HFFc6 (cell line): ENCODE measurements at regions not wholly inside any gene's neighbourhood (a gene's known extent, or its start where the extent isn't known, plus 50 kb on each side); places are given as distances from the start of the nearest gene placed in this dataset.
"Not testable (repeated sequence)": the region's sequence is repeated elsewhere in the genome, so short reads cannot be mapped to it uniquely, and the experiment has no call there.

Source experiments
- DNase-seq: peaks from one replicate; pipeline ENCODE4 v3.0.0-alpha.2; 2018
- H3K27ac Mint-ChIP-seq: 2 replicates; pipeline ENCODE4 v1.8.0; 2020; ENCODE audit warnings: mild to moderate bottlenecking, mixed read lengths
- H3K27me3 Mint-ChIP-seq: 2 replicates; pipeline ENCODE4 v1.8.0; 2021; ENCODE audit warnings: mild to moderate bottlenecking, moderate library complexity, mixed read lengths; ENCODE audit not compliant: insufficient read depth
- H3K36me3 Mint-ChIP-seq: 2 replicates; pipeline ENCODE4 v1.8.0; 2021; ENCODE audit warnings: low read depth, mixed read lengths
- H3K4me1 Mint-ChIP-seq: 2 replicates; pipeline ENCODE4 v1.8.0; 2020; ENCODE audit warnings: low read depth, mixed read lengths
- H3K4me3 Mint-ChIP-seq: 2 replicates; pipeline ENCODE4 v1.8.0; 2020; ENCODE audit warnings: mild to moderate bottlenecking, moderate library complexity, mixed read lengths
- H3K9me3 Mint-ChIP-seq: 2 replicates; pipeline ENCODE4 v1.8.0; 2020; ENCODE audit warnings: mild to moderate bottlenecking, mixed read lengths
- TF ChIP-seq, protein P1 (sequence below): fragments of 200-600 bp; sonication (generic); IDR thresholded peaks from 2 replicates; pipeline ENCODE4 v1.5.0; 2021; ENCODE audit warnings: antibody characterized with exemption, mild to moderate bottlenecking

DNA sequence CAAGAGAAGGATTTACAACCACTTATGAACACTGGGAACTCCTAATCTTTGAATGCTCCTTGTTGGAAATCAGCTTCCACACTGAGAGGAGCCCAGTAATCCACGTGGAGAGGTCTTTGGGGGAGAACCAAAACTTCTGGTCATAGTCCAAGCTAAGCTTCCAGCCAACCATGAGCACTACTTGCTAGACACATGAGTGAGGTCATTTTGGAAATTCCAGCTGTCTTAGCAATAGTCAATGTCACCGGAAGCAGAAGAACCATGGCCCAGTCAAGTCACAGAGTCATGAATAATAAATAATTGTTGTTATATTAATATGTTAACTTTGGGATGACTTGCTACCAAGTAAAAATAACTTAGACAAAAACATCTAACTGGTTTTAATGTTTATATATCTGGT, 324.9 kb upstream of the SGCG start:
- DNase-seq: no peak
- Mint-ChIP-seq H3K27ac (no peak overlapping the region), H3K4me3 (no peak overlapping the region), H3K9me3 (peaks cover 4% of the 10 kb centered on the region; the same call in 1 of the 2 replicates), H3K36me3 (no peaks in the 10 kb centered on the region), H3K27me3 (no peaks in the 10 kb centered on the region), H3K4me1 (no peaks in the 10 kb centered on the region)
- TF ChIP-seq, protein P1, sequence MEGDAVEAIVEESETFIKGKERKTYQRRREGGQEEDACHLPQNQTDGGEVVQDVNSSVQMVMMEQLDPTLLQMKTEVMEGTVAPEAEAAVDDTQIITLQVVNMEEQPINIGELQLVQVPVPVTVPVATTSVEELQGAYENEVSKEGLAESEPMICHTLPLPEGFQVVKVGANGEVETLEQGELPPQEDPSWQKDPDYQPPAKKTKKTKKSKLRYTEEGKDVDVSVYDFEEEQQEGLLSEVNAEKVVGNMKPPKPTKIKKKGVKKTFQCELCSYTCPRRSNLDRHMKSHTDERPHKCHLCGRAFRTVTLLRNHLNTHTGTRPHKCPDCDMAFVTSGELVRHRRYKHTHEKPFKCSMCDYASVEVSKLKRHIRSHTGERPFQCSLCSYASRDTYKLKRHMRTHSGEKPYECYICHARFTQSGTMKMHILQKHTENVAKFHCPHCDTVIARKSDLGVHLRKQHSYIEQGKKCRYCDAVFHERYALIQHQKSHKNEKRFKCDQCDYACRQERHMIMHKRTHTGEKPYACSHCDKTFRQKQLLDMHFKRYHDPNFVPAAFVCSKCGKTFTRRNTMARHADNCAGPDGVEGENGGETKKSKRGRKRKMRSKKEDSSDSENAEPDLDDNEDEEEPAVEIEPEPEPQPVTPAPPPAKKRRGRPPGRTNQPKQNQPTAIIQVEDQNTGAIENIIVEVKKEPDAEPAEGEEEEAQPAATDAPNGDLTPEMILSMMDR: no peak

DNA sequence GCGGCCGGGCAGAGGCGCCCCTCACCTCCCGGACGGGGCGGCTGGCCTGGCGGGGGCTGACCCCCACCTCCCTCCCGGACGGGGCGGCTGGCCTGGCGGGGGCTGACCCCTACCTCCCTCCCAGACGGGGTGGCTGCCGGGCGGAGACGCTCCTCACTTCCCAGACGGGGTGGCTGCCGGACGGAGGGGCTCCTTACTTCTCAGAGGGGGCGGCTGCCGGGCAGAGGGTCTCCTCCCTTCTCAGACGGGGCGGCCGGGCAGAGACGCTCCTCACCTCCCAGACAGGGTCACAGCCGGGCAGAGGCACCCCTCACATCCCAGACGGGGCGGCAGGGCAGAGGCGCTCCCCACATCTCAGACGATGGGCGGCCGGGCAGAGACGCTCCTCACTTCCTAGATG, 321.8 kb upstream of the SGCG start:
- not testable (repeated sequence) for H3K27me3 Mint-ChIP-seq, H3K9me3 Mint-ChIP-seq, H3K36me3 Mint-ChIP-seq, H3K27ac Mint-ChIP-seq, H3K4me3 Mint-ChIP-seq, DNase-seq, H3K4me1 Mint-ChIP-seq

DNA sequence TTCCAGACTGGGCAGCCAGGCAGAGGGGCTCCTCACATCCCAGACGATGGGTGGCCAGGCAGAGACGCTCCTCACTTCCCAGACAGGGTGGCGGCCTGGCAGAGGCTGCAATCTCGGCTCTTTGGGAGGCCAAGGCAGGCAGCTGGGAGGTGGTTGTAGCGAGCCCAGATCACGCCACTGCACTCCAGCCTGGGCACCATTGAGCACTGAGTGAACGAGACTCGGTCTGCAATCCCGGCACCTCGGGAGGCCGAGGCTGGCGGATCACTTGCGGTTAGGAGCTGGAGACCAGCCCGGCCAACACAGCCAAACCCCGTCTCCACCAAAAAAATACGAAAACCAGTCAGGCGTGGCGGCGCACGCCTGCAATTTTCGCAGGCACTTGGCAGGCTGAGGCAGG, 321.4 kb upstream of the SGCG start:
- H3K4me3 Mint-ChIP-seq, H3K27me3 Mint-ChIP-seq, H3K9me3 Mint-ChIP-seq, H3K4me1 Mint-ChIP-seq, DNase-seq, H3K27ac Mint-ChIP-seq, H3K36me3 Mint-ChIP-seq: not testable (repeated sequence)

DNA sequence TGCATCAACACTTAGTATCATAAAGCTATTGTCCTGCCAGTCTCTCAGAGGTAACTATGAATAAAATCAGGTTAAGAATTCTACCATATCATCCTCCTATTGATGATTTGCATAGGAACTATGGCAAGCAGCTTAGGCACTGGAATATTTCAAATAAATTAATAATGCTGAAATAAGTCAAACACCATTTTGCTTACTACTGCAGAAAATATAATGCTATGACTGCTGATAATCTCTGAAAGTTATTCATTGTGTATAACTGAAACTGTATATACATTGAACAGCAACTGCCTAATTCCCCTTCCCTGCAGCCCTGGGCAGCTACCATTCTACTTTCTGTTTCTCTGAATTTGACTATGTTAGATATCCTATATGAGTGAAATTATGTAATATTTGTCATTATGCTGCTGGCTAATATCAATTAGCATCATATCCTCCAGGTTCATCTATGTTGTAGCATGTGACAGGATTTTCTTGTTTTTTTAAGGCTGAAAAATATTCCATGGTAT, 318.8 kb upstream of the SGCG start:
- Mint-ChIP-seq H3K36me3 (no peaks in the 10 kb centered on the region), H3K9me3 (peaks cover 15% of the 10 kb centered on the region), H3K27ac (no peak overlapping the region), H3K4me1 (no peaks in the 10 kb centered on the region), H3K27me3 (no peaks in the 10 kb centered on the region), H3K4me3 (no peak overlapping the region)
- TF ChIP-seq, protein P1: no peak
- DNase-seq: no peak

DNA sequence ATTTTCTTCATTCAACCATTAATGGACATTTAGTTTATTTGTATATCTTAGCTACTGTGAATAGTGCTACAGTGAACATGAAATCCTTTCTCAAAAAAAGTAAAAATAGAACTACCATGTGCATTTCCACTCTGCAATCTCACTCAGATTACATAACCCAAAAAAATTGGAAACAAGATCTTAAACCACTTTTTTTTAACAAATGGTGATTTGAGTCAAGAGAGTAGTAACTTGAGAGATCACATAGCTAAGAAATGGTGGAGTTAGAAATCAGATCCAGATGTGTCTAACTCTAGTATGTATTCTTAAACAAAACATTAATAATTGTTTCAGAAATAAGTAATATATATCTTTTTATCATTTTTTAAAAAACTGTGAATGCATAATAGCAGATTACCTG, 318.3 kb upstream of the SGCG start:
- Mint-ChIP-seq H3K4me3 (no peak overlapping the region), H3K27me3 (no peaks in the 10 kb centered on the region), H3K27ac (no peak overlapping the region), H3K9me3 (peaks cover 15% of the 10 kb centered on the region), H3K36me3 (no peaks in the 10 kb centered on the region), H3K4me1 (no peaks in the 10 kb centered on the region)
- TF ChIP-seq, protein P1: no peak
- no peak for DNase-seq

DNA sequence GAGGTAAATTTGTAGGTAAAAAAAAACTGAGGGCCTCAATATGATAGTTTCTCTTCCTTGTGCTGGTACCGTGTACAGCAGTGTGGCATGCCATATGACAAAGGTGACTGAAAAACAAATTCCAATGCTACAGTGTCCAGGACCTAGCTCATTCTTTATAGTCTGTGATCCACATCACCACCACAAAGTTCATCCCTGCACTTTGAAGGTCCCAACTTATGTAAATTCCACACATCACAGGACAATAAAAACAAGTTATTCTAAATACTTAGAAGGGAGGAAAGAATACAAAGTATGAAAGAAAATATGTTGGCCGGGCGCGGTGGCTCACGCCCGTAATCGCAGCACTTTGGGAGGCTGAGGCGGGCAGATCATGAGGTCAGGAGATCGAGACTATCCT, 314.6 kb upstream of the SGCG start:
- no peak for DNase-seq
- H3K4me1 Mint-ChIP-seq: no peaks in the 10 kb centered on the region
- H3K4me3 Mint-ChIP-seq: no peak overlapping the region
- H3K36me3 Mint-ChIP-seq: no peaks in the 10 kb centered on the region
- no peaks in the 10 kb centered on the region for H3K27me3 Mint-ChIP-seq
- peaks cover 15% of the 10 kb centered on the region for H3K9me3 Mint-ChIP-seq
- TF ChIP-seq, protein P1: no peak
- H3K27ac Mint-ChIP-seq: no peak overlapping the region

DNA sequence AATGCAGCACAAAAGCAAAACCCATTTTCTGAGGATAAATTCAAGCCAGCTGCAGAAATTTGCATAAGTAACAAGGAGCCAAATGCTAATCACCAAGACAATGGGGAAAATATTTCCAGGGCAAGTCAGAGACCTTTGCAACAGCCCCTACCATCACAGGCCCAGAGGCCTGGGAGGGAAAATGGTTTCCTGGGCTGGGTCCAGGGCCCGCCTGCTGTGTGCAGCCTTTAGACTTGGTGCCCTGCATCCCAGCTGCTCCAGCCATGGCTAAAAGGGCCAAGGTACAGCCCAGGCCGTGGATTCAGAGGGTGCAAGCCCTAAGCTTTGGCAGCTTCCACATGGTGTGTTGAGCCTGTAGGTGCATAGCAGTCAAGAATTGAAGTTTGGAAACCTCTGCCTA, 309.5 kb upstream of the SGCG start:
- Mint-ChIP-seq H3K27me3 (no peaks in the 10 kb centered on the region), H3K9me3 (peaks cover 8% of the 10 kb centered on the region), H3K4me3 (no peak overlapping the region), H3K27ac (no peak overlapping the region), H3K4me1 (no peaks in the 10 kb centered on the region), H3K36me3 (no peaks in the 10 kb centered on the region)
- no peak for DNase-seq
- TF ChIP-seq, protein P1: no peak
